ENCODE measurements at regions not wholly inside any gene's neighbourhood (a gene's known extent, or its start where the extent isn't known, plus 50 kb on each side); places are given as distances from the start of the nearest gene placed in this dataset.

- Histone ChIP-seq H3K27me3 (ENCODE audit: control insufficient read depth, insufficient read depth, low read length) (no peaks in the 10 kb centered on the region), H3K4me3 (ENCODE audit: low read length) (no peak overlapping the region), H3K36me3 (ENCODE audit: control insufficient read depth, insufficient read depth, low read length) (no peaks in the 10 kb centered on the region), H3K4me1 (ENCODE audit: control insufficient read depth, insufficient read depth, low read length) (no peaks in the 10 kb centered on the region), H3K9me3 (ENCODE audit: control insufficient read depth, low read depth, low read length) (no peaks in the 10 kb centered on the region), H3K27ac (ENCODE audit: low read length) (no peak overlapping the region)
- WGBS (ENCODE audit: insufficient coverage, low lambda C conversion rate), result no CpG with 5 or more reads among the region's 2 CpGs
- DNase-seq, result no peak
These were observed 296.8 kb downstream of the ARRDC4 start for GRCh38 chr15:98257290-98257689.

- Histone ChIP-seq H3K27me3 (ENCODE audit: control insufficient read depth, insufficient read depth, low read length) (no peaks in the 10 kb centered on the region), H3K4me3 (ENCODE audit: low read length) (no peak overlapping the region), H3K4me1 (ENCODE audit: control insufficient read depth, insufficient read depth, low read length) (no peaks in the 10 kb centered on the region), H3K9me3 (ENCODE audit: control insufficient read depth, low read depth, low read length) (no peaks in the 10 kb centered on the region), H3K27ac (ENCODE audit: low read length) (no peak overlapping the region), H3K36me3 (ENCODE audit: control insufficient read depth, insufficient read depth, low read length) (no peaks in the 10 kb centered on the region)
- no peak for DNase-seq
- WGBS (ENCODE audit: insufficient coverage, low lambda C conversion rate), result 100% methylated on average over 1 of the region's 2 CpGs
These were observed 303.3 kb downstream of the ARRDC4 start for GRCh38 chr15:98263787-98264186.

- Histone ChIP-seq H3K4me3 (ENCODE audit: low read length) (no peak overlapping the region), H3K27ac (ENCODE audit: low read length) (no peak overlapping the region), H3K36me3 (ENCODE audit: control insufficient read depth, insufficient read depth, low read length) (no peaks in the 10 kb centered on the region), H3K27me3 (ENCODE audit: control insufficient read depth, insufficient read depth, low read length) (no peaks in the 10 kb centered on the region), H3K4me1 (ENCODE audit: control insufficient read depth, insufficient read depth, low read length) (no peaks in the 10 kb centered on the region), H3K9me3 (ENCODE audit: control insufficient read depth, low read depth, low read length) (no peaks in the 10 kb centered on the region)
- no CpG with 5 or more reads among the region's 9 CpGs for WGBS (ENCODE audit: insufficient coverage, low lambda C conversion rate)
- DNase-seq, result no peak
These were observed 305.8 kb downstream of the ARRDC4 start for GRCh38 chr15:98266295-98266694.

GRCh38 chr15:98268163-98268562 is 307.7 kb downstream of the ARRDC4 start:
- H3K27me3 ChIP-seq (ENCODE audit: control insufficient read depth, insufficient read depth, low read length), result no peaks in the 10 kb centered on the region
- no peaks in the 10 kb centered on the region for H3K4me1 ChIP-seq (ENCODE audit: control insufficient read depth, insufficient read depth, low read length)
- no CpG with 5 or more reads among the region's 10 CpGs for WGBS (ENCODE audit: insufficient coverage, low lambda C conversion rate)
- no peaks in the 10 kb centered on the region for H3K36me3 ChIP-seq (ENCODE audit: control insufficient read depth, insufficient read depth, low read length)
- H3K27ac ChIP-seq (ENCODE audit: low read length), result no peak overlapping the region
- H3K4me3 ChIP-seq (ENCODE audit: low read length), result no peak overlapping the region
- no peaks in the 10 kb centered on the region for H3K9me3 ChIP-seq (ENCODE audit: control insufficient read depth, low read depth, low read length)
- no peak for DNase-seq

GRCh38 chr15:98272625-98273024 is 312.1 kb downstream of the ARRDC4 start:
- no CpG with 5 or more reads among the region's 4 CpGs for WGBS (ENCODE audit: insufficient coverage, low lambda C conversion rate)
- H3K27me3 ChIP-seq (ENCODE audit: control insufficient read depth, insufficient read depth, low read length), result no peaks in the 10 kb centered on the region

GRCh38 chr15:98276018-98276417 is 315.5 kb downstream of the ARRDC4 start:
- no peaks in the 10 kb centered on the region for H3K4me1 ChIP-seq (ENCODE audit: control insufficient read depth, insufficient read depth, low read length)
- H3K36me3 ChIP-seq (ENCODE audit: control insufficient read depth, insufficient read depth, low read length), result no peaks in the 10 kb centered on the region
- no peak for DNase-seq
- H3K4me3 ChIP-seq (ENCODE audit: low read length), result no peak overlapping the region
- no peak overlapping the region for H3K27ac ChIP-seq (ENCODE audit: low read length)
- WGBS (ENCODE audit: insufficient coverage, low lambda C conversion rate), result no CpG with 5 or more reads among the region's 3 CpGs
- no peaks in the 10 kb centered on the region for H3K27me3 ChIP-seq (ENCODE audit: control insufficient read depth, insufficient read depth, low read length)
- no peaks in the 10 kb centered on the region for H3K9me3 ChIP-seq (ENCODE audit: control insufficient read depth, low read depth, low read length)

More at GRCh38 chr15:98272625-98273024, 312.1 kb downstream of the ARRDC4 start:
- Histone ChIP-seq H3K4me1 (ENCODE audit: control insufficient read depth, insufficient read depth, low read length) (no peaks in the 10 kb centered on the region), H3K27ac (ENCODE audit: low read length) (no peak overlapping the region), H3K36me3 (ENCODE audit: control insufficient read depth, insufficient read depth, low read length) (no peaks in the 10 kb centered on the region), H3K4me3 (ENCODE audit: low read length) (no peak overlapping the region), H3K9me3 (ENCODE audit: control insufficient read depth, low read depth, low read length) (no peaks in the 10 kb centered on the region)
- no peak for DNase-seq

GRCh38 chr15:98277602-98278001 is 317.1 kb downstream of the ARRDC4 start:
- WGBS (ENCODE audit: insufficient coverage, low lambda C conversion rate), result no CpG with 5 or more reads among the region's 6 CpGs
- H3K36me3 ChIP-seq (ENCODE audit: control insufficient read depth, insufficient read depth, low read length), result no peaks in the 10 kb centered on the region

GRCh38 chr15:98280284-98280975 is 319.9 kb downstream of the ARRDC4 start:
- Histone ChIP-seq H3K4me3 (ENCODE audit: low read length) (no peak overlapping the region), H3K4me1 (ENCODE audit: control insufficient read depth, insufficient read depth, low read length) (no peaks in the 10 kb centered on the region), H3K9me3 (ENCODE audit: control insufficient read depth, low read depth, low read length) (no peaks in the 10 kb centered on the region), H3K27me3 (ENCODE audit: control insufficient read depth, insufficient read depth, low read length) (no peaks in the 10 kb centered on the region), H3K36me3 (ENCODE audit: control insufficient read depth, insufficient read depth, low read length) (no peaks in the 10 kb centered on the region), H3K27ac (ENCODE audit: low read length) (no peak overlapping the region)
- no peak for DNase-seq
- 79% methylated on average over 7 of the region's 15 CpGs for WGBS (ENCODE audit: insufficient coverage, low lambda C conversion rate)

More at GRCh38 chr15:98277602-98278001, 317.1 kb downstream of the ARRDC4 start:
- no peaks in the 10 kb centered on the region for H3K4me1 ChIP-seq (ENCODE audit: control insufficient read depth, insufficient read depth, low read length)
- H3K27me3 ChIP-seq (ENCODE audit: control insufficient read depth, insufficient read depth, low read length), result no peaks in the 10 kb centered on the region
- no peak for DNase-seq
- no peaks in the 10 kb centered on the region for H3K9me3 ChIP-seq (ENCODE audit: control insufficient read depth, low read depth, low read length)
- H3K4me3 ChIP-seq (ENCODE audit: low read length), result no peak overlapping the region
- no peak overlapping the region for H3K27ac ChIP-seq (ENCODE audit: low read length)

- no peaks in the 10 kb centered on the region for H3K4me1 ChIP-seq (ENCODE audit: control insufficient read depth, insufficient read depth, low read length)
- no peaks in the 10 kb centered on the region for H3K27me3 ChIP-seq (ENCODE audit: control insufficient read depth, insufficient read depth, low read length)
- H3K4me3 ChIP-seq (ENCODE audit: low read length), result no peak overlapping the region
- DNase-seq, result no peak
- no peak overlapping the region for H3K27ac ChIP-seq (ENCODE audit: low read length)
- no peaks in the 10 kb centered on the region for H3K36me3 ChIP-seq (ENCODE audit: control insufficient read depth, insufficient read depth, low read length)
- no peaks in the 10 kb centered on the region for H3K9me3 ChIP-seq (ENCODE audit: control insufficient read depth, low read depth, low read length)
- no CpG with 5 or more reads among the region's 3 CpGs for WGBS (ENCODE audit: insufficient coverage, low lambda C conversion rate)
These were observed 320.6 kb downstream of the ARRDC4 start for GRCh38 chr15:98281130-98281529.

- no peaks in the 10 kb centered on the region for H3K36me3 ChIP-seq (ENCODE audit: control insufficient read depth, insufficient read depth, low read length)
- no peaks in the 10 kb centered on the region for H3K4me1 ChIP-seq (ENCODE audit: control insufficient read depth, insufficient read depth, low read length)
- DNase-seq, result no peak
- WGBS (ENCODE audit: insufficient coverage, low lambda C conversion rate), result no CpG with 5 or more reads among the region's 5 CpGs
- no peaks in the 10 kb centered on the region for H3K9me3 ChIP-seq (ENCODE audit: control insufficient read depth, low read depth, low read length)
- H3K4me3 ChIP-seq (ENCODE audit: low read length), result no peak overlapping the region
- H3K27ac ChIP-seq (ENCODE audit: low read length), result no peak overlapping the region
- H3K27me3 ChIP-seq (ENCODE audit: control insufficient read depth, insufficient read depth, low read length), result peaks cover 2% of the 10 kb centered on the region
These were observed 322.3 kb downstream of the ARRDC4 start for GRCh38 chr15:98282656-98283332.

- Histone ChIP-seq H3K27me3 (ENCODE audit: control insufficient read depth, insufficient read depth, low read length) (peaks cover 4% of the 10 kb centered on the region), H3K27ac (ENCODE audit: low read length) (no peak overlapping the region), H3K9me3 (ENCODE audit: control insufficient read depth, low read depth, low read length) (no peaks in the 10 kb centered on the region), H3K36me3 (ENCODE audit: control insufficient read depth, insufficient read depth, low read length) (no peaks in the 10 kb centered on the region), H3K4me3 (ENCODE audit: low read length) (no peak overlapping the region), H3K4me1 (ENCODE audit: control insufficient read depth, insufficient read depth, low read length) (no peaks in the 10 kb centered on the region)
- 83% methylated on average over 1 of the region's 5 CpGs for WGBS (ENCODE audit: insufficient coverage, low lambda C conversion rate)
- no peak for DNase-seq
These were observed 325.7 kb downstream of the ARRDC4 start for GRCh38 chr15:98286200-98286599.
